Activated CD4-positive, alpha-beta T cell treated with anti-CD3 and anti-CD28 coated beads for 48 hours (primary cell): ENCODE measurements at regions not wholly inside any gene's neighbourhood (a gene's known extent, or its start where the extent isn't known, plus 50 kb on each side); places are given as distances from the start of the nearest gene placed in this dataset.
"Not testable (repeated sequence)": the region's sequence is repeated elsewhere in the genome, so short reads cannot be mapped to it uniquely, and the experiment has no call there.

ENCODE experiments used
- DNase-seq: peaks from one replicate; pipeline ENCODE4 v3.0.0-alpha.2; 2020

DNA sequence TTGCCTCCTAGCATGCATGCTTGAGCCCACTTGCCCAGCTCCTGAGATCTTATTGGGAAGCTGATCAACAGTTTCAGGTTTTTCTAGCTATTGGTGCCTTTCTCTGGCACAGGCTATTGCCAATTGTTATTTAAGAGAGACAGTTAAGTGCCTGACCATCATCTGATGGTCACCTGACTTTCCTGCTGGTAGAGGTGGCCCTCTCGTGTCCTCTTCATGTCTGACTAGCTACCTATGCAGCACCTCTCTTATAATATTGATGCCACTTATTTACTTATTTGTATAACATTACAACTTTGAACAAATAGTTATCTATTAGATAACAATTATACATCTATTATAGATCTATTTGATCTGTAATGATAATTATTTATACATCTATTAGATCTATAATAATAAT is 205.9 kb upstream of the SEMA3D start:
- DNase-seq: no peak

DNA sequence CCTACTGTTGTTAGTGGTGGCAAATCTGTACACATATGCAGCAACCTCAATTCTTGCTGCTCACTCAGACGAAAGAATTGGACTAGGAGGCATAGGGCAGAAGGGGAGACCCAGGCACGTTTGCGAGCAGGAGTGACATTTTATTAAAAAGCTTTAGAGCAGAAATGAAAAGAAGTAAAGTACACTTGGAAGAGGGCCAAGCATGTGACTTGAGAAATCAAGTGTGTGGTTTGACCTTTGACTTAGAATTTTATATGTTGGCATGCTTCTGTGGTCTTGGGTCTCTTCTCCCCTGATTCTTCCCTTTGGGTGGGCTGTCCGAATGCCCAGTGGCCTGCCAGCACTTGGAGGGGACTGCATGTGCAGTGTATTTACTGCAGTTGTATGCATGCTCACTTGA is 205.5 kb upstream of the SEMA3D start:
- no peak for DNase-seq

DNA sequence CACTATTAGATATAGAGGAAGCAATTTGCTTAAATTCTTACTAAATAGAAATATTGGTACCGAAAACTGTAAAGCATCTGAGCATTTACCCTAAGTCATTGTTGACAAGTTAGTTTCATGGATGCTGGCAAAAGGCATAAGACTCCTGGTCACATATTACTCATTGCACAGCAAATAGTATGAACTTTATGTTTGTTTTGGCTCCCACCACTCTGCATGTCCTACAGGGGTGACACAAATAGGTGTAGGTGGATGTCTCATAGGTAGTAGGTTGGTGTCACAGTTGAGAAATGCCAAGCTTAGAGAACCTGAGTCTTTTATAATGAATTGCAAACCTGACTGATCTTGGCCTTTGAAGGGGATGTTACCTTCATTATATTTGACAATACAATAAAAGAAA is 199.6 kb upstream of the SEMA3D start:
- no peak for DNase-seq

DNA sequence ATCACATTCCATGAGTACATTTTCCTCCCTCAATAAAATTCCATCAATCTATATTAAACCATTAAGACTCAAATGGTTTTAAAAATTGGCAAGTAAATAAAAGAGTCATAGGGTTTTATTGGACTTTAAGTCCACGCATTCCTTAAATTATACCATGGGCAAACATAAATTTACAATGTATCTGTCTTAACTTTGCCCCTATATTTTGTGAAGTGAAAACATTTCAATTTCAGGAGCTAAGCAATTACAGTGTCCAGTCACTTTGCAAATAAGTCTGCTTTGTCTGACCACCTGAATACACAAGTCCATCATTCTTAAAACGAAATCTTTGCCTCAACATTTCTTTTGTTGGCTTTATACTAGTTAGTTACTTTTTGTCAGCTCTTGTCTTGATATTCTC is 197.5 kb upstream of the SEMA3D start:
- DNase-seq: no peak

DNA sequence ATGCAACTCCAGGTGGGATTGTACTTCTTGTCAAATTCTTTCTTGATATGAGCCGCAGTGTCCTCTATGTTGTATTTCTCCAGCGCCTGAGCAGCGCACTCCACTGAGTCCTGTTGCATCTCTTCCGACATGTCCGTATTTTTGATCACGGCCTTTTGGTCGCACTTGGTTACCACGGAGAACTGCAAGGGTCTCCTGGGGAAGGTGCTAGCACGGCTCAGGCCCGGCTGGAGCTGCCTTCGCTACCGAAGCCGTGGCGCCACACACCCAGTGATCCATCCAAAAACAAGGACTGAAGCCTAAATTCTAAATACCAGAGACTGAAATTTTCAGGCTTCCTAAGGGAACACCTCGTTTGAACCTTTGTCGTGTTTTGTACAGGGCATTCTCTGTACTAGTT is 194.4 kb upstream of the SEMA3D start:
- no peak for DNase-seq

DNA sequence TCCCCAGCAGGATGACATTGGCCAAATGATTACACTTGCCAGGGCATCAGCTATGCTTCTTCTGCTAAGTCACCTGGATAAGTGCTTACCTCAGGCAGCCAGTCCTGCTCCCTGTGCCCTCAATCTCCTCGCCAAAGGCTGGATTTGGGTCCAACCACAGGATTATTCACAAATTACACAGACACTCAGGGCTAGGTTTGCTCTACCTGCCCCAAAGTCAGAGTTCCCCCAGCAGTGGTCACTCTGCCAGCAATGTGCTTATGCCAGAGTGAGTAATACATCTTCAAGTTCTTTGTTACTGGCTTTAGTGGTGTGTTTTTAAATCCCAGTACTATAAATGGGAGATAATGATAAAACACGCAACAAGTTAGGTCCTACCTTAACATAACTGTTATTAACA is 189.7 kb upstream of the SEMA3D start:
- DNase-seq: no peak

DNA sequence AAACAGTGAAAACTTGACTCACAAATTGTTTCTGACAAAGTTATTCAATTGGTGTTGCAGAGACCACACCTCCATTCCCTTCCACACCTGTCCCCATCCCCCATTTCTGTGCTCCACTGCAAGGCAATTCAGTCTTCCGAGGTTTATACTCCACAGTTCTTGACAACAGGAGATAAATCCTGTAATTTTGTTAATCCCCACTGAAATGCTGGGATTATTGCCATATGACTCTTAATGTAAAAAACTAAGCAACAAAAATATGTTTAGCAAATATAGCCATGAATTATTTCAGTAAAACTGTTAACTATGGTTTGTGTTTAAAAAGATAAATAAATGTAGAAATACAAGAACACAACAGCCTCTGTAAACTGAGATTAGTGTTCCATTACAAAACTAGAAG is 170.1 kb upstream of the SEMA3D start:
- DNase-seq: no peak

DNA sequence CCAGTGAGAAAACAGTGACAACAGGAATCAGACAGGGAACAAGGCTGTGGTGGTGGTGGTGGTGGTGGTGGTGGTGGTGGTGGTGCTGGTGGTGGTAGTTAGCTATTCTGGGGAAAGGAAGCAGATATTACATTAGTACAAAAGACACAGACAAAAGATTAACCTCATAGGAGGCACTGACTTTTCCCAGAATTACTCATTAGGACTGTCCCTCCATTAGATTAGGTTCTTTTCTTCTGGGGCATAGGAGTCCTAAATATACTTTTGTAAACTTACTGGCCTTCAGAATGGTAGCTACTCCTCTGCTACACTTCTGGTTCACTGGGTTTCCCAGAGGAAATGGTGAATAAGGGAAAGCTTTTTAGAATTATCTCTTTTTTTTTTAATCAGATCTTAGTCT is 156.6 kb upstream of the SEMA3D start:
- no peak for DNase-seq

DNA sequence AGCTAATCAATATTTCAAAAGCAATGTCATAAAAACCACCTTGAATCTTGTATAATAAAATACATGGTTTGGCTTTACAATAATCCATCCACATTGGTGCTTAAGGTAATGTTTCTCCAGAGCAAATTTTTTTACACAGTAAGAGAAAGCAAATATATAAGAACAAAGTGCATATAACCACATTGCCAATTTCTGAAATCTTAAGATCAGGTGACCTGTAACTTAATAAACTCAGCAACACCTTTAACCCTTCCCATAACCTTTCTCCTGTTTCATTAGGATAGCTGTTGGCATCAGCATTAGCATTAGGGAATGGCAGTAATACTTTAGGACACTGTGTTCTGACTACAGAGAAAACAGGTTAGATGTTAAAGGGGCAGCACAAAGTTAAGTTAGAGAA is 155.9 kb upstream of the SEMA3D start:
- DNase-seq: no peak

DNA sequence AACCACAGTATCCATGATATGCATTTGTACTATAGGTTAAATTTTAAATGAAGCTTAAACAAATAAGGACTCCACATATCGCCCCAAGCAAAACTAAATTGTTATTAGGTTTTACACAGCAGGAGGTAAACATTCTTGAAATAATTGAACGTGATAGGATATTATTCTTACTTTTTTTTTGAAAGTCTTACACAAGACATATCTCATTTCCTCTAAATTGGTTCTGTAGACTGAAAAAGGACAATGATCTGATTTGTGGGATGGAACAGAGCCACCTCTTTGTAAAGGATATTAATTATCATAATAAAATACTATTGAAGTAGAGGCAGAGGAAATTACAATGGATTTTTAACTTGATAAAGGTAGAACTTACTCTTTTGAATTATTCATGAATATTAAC is 155.1 kb upstream of the SEMA3D start:
- no peak for DNase-seq

DNA sequence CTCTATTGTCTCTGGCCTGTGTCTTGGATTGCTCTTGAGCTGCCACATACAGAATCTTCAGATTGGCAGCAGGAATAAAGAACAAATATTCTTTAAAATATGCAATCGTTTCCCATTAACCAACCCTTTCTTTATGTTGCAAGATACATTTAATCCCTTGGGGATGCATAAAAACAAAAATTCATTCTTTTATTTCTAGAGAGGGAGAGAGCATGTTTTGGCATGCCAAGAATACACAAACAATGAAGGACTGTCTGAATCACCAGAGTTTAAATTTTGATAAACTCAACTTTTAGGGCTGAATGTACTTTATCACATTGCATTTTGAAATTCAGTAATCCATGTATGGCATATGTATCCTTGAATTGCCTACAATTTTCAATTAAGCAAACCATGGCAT is 154.3 kb upstream of the SEMA3D start:
- DNase-seq: no peak

DNA sequence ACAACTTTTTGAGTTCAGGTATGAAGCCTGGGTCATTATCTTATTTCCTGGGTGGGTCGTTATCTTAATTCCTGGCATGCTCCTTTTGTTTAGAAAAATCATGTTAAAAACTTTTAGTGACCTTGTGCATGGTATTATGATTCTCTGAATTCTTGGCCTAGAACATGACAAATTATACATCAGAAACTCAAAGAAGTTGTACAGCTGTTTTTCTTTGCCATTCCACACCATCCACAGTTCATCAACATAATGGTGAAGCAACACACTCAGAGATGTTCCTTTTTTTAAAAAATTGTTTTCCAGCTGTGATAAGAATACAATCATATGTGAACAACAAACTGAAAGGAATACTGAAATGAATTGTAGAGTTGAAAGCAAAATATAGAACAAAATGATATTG is 149.2 kb upstream of the SEMA3D start:
- DNase-seq: no peak

DNA sequence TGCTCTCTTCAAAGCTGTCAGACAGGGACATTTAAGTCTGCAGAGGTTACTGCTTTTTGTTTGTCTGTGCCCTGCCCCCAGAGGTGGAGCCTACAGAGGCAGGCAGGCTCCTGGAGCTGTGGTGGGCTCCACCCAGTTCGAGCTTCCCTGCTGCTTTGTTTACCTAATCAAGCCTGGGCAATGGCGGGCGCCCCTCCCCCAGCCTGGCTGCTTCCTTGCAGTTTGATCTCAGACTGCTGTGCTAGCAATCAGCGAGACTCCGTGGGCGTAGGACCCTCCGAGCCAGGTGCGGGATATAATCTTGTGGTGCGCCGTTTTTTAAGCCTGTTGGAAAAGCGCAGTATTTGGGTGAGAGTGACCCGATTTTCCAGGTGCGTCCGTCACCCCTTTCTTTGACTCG is 148.3 kb upstream of the SEMA3D start:
- not testable (repeated sequence) for DNase-seq

DNA sequence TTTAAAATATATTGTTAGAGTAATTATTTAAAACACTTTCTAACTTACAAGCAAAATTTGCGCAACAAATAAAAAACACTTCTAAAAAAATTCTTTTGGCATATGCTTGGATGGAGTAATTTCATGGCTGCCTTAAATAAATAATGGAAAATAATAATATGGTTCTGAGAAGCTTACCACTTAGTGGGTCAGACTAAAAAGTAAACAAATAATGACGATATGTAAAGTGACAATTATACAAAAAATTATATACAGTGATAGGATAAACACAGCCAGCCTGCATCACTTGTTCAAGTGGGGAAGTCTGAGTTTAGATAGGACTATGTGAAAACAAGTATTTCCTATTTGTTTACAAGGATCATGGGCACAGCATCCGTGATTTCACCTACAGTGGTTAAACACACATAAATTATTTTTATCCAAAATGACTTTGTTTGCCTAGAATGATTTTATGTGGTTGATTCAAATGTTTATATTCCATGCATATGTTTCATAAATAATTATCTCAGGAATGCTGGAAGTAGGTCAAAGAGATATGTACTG is 141.7 kb upstream of the SEMA3D start:
- no peak for DNase-seq

DNA sequence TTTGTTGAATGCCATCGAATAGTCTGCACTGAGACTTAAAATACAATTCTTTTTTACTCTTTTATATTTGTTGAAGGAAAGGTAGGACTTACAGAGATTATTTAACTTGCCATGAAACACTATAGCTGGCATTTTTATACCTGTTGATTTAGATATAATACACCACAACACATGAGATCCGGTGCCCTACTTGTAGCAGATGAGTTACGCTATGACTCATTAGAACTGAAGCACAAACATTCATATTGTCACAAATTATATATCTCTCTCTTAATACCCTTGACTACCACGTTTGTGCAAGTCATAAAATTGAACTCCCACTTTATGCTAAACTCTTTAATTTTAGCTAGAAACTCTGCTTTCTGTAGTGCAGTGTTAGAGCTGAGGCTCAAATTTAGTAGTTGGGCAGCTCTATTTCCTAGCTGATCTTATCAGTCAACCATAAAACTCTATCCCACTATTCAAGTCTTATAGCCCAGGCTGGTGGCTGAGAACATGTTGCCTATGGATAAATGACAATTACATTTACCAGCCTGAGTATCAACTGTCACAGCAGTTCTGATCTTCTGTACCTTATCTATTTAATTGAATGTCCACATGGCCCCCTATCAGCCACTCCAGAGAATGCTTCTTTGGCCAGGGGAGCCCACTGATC is 137.4 kb upstream of the SEMA3D start:
- DNase-seq: no peak

DNA sequence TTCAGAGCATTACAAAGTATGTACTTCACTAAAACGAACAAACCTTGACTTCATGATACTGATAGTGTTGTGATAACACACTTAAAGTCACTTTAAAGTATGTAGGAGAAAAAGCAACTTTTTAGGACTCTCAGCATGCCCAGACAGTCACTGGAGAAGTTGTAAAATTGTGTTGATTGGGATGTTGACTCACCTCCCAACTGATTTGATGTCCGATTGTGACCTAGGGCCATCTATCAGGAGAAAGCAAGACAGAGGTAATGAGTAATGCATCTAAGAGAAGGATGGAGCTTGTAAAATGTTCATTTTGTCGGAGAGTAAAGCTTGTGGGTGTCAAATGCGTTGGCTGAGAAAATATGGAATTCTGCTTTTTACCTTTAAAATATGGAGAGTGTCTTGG is 135.4 kb upstream of the SEMA3D start:
- no peak for DNase-seq

DNA sequence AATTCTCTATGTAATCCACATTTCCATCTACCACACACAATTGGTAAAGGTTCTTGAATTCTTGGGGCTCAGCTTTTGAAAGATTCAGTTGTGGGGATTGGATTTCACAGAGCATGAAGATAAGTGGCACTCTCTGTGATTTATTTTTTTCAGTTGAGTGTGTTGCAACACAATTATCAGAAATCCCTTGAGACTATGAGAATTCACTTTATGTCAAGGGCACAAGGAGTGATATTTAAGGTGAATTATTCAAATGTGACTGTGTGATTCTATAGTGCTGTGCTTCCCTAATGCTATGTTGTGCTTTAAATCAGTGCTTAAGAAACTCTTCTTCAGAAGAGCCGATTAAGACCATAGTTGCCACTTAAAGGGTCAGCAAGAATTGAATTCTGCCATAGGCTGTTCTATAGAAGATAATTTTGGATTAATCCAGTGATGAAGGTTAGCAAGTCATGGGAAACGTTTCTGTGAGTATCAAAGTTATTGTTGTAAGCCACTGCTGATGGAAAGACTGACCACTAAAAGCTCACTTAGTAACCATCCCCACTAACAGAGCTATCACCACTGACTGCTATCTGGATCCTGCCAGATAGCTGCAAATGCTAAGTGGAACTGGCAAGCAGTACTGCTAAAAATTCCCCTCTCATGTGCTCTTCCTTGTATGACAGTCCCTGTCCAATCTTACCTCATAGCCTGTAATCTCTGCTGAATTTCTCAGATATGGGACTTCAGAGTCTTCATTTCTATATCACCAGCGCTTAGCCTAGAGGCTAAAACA is 134.0 kb upstream of the SEMA3D start:
- no peak for DNase-seq

DNA sequence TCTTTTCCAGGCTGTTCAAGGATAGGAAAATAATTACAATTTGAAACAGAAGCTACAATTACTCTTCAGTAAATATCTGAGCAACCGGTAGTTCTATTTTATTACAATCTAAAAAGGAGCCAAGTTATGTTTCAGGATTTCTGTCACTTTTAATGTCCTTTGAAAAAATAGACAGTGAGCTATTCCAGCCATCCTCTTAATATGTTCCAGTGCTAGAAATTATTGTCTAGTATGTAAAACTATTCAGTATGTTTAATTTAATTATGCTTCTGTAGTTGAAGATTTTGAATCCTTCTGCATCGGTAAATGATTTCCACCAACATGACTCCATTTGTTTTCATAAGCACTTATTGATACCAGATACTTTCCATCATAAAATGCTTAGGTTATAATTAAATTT is 129.6 kb upstream of the SEMA3D start:
- no peak for DNase-seq

DNA sequence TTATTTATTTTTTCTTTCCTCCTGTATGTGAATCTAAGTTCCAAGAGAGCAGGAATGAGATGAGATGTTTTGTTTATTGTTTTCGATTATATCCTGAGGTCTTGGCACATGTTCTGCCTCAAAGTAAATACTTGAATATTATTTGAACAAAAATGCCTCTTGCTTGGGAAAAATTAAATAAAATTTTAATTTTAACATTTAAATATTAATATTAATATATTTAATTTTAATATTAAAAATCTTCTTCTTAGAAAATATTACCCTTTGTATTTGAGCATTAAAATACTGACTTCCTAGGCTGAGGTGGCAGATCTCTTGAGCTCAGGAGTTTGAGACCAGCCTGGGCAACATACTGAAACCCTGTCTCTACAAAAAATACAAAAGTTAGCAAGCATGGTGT is 123.4 kb upstream of the SEMA3D start:
- DNase-seq: no peak

DNA sequence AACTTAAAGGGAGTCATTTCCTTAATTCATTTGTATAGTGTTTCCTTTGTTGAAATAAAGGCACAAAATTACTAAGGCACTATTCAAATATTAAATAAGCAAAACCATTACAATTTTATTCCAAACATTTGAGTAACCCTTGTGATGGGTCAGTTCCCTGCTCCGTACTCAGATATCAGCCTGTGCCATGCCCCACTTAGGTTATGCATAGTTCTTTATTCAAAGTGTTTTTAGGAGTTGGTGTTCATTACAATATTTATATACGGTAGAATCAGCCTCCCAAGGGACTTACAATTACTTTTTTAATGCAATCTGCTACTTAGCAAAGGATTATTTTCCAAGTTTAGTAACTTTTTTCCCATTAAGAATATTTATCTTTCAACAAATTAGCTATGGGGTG is 119.3 kb upstream of the SEMA3D start:
- no peak for DNase-seq

DNA sequence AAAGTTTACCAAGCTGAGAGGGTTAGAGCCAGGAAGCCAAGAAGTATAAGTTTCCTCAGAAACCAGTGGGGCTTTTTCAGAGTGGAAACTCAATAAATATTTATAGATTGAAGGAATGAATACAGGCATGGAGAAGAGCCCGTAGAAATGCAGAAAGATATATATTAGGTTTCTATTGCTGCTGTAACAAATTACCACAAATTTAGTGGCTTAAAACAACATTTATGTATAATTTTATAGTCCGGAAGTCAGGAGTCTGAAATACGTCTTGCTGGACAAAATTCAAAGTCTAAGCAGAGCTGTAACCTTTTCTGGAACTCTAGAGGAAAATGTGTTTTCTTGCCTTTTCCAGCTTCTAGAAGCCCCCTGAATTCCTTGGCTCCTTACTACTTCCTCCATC is 107.3 kb upstream of the SEMA3D start:
- no peak for DNase-seq

DNA sequence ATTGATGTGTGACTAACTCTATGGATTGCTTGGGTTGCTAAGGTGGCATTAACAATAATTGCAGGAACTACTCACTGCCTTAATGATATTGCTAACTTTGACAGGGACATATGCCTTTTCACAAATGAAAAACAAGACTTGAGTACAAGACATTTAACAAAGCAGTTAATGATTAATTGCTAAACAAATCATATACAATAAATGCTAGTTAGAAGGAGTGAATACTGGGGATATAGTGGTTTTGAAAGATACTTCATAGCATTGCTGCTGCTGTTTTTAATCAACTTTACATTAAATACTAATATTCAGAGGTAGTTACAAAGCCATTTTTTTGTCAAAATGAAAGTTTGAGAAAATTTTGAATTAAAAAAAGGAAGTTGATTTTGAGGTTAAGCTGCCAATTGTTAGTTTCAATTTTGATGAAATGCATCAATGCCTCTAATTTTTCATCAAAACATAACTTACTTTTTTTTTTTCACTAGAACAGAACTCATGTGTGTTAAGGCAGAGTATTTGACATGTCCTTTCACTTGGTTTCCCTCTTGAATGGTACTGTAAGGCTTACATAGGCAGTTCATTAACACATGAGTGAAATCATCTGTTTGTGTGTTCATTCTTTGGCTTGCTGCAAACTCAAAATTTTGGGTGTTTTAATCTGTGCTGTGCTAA is 106.2 kb upstream of the SEMA3D start:
- DNase-seq: no peak

DNA sequence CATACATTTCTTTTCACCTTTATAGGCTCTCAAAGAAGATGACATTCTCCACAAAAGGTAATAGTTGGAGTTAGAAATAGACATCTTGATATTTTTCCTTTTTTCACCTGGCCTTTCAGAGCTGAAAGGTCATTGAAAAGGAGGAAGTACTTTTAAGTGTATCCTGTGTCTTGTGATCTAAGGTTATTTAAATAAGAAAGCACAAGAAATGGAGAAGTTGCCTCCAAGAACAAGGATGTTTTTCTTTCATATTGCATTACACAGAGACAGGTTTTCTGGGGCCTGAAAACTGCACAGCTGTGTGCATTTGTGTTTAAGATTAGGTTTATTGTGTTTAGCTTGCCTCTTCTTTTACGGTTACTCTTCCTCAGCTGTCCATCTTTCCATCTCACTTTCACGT is 103.4 kb upstream of the SEMA3D start:
- no peak for DNase-seq

DNA sequence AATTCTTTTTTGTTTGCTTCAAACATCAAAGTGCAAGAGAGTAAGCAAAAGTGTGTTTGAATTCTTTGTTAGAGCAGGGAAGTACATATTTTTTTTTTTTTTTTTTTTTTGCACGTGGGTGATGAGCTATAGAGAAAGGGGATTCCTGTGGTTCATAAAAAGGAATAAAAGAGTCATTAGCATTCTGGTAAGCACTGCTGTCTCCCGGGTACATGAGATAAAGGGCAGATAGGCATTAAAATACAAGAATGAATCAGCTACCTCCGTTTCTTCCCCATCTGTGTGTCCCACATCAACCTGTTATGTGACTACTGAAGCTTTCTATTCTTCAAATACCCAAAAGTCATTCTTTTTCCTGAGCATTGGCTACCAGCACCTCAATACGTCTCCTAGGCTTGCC is 102.4 kb upstream of the SEMA3D start:
- DNase-seq: no peak
